ENCODE measurements at regions not wholly inside any gene's neighbourhood (a gene's known extent, or its start where the extent isn't known, plus 50 kb on each side); places are given as distances from the start of the nearest gene placed in this dataset.

- no peak overlapping the region for H3K4me3 ChIP-seq (ENCODE audit: low read depth, low read length)
- TF ChIP-seq, protein P1, sequence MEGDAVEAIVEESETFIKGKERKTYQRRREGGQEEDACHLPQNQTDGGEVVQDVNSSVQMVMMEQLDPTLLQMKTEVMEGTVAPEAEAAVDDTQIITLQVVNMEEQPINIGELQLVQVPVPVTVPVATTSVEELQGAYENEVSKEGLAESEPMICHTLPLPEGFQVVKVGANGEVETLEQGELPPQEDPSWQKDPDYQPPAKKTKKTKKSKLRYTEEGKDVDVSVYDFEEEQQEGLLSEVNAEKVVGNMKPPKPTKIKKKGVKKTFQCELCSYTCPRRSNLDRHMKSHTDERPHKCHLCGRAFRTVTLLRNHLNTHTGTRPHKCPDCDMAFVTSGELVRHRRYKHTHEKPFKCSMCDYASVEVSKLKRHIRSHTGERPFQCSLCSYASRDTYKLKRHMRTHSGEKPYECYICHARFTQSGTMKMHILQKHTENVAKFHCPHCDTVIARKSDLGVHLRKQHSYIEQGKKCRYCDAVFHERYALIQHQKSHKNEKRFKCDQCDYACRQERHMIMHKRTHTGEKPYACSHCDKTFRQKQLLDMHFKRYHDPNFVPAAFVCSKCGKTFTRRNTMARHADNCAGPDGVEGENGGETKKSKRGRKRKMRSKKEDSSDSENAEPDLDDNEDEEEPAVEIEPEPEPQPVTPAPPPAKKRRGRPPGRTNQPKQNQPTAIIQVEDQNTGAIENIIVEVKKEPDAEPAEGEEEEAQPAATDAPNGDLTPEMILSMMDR (IDR thresholded peaks at IDR 0.05; ENCODE audit: low read depth, low read length), result no peak
These were observed 114.8 kb downstream of the RDH14 start for GRCh38 chr2:18445433-18446320.

DNA sequence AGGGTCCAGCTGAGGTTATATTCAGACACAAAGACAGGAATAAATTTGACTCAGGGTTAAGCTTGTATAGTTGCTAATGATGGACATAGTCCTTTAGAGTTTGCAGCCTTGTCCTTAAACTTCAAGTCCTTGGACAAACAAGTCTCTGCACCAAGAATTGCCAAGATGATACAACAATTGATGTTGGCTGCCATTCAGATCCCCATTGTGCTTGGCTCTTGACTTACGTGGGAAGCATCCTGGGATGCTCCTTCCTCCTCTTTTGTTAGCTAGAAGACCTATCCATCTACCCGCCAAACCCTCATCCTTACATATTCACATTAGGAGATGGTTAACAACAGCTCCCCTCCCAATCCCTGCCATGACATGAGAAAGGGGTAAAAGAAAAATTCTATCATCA is 115.6 kb downstream of the RDH14 start:
- TF ChIP-seq, protein P1 (IDR thresholded peaks at IDR 0.05; ENCODE audit: low read depth, low read length), result no peak
- H3K4me3 ChIP-seq (ENCODE audit: low read depth, low read length), result no peak overlapping the region

DNA sequence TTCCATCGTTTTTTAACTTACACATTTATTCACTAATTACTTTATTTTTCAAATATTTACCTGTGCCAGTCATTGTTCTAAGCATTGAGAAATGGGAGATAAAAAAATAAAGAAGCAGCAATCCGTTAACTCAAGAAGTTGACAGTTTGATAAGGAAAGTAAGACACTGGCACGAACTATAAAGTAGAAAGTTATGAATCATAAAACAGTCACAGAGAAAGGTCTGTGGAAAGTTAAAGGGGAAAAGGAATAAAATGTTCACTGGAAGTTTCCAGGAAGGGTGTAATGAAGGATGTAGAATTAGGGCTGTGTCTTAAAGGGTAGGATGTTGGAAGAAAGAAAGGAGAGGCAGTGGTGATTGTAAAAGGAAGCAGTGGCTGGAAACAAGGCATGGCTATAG is 118.9 kb downstream of the RDH14 start:
- TF ChIP-seq, protein P1 (IDR thresholded peaks at IDR 0.05; ENCODE audit: low read depth, low read length), result no peak
- H3K4me3 ChIP-seq (ENCODE audit: low read depth, low read length), result no peak overlapping the region

GRCh38 chr2:18440777-18441176 is 119.7 kb downstream of the RDH14 start:
- TF ChIP-seq, protein P1 (IDR thresholded peaks at IDR 0.05; ENCODE audit: low read depth, low read length), result no peak
- no peak overlapping the region for H3K4me3 ChIP-seq (ENCODE audit: low read depth, low read length)

DNA sequence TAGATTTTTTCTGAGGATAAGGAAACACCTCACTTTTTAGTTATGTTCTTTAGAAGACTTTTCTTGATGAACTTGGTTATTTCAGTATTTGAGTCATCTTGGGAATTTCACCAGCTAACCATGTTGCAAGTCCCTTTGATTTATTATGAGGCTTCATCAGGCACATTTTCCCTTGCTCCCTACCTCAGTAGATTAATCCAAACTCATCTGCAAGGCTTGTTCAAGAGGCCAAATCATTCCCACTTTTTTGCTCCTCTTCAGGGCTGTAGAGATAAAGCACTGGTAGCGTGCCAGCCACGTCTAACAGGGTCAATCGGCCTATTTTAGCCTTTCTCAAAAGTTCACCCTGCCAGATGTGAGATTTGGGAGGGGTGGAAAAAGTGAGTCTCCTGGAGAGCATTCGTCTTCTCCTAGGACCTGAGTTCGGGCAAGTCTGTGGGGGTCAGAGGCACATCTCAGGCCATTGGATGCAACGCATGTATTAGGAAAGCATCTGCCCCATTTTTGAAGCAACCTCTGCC is 120.3 kb downstream of the RDH14 start:
- TF ChIP-seq, protein P1 (IDR thresholded peaks at IDR 0.05; ENCODE audit: low read depth, low read length), result no peak
- H3K4me3 ChIP-seq (ENCODE audit: low read depth, low read length), result no peak overlapping the region

- no peak overlapping the region for H3K4me3 ChIP-seq (ENCODE audit: low read depth, low read length)
- TF ChIP-seq, protein P1 (IDR thresholded peaks at IDR 0.05; ENCODE audit: low read depth, low read length), result no peak
These were observed 120.7 kb downstream of the RDH14 start for GRCh38 chr2:18439716-18440115.

GRCh38 chr2:18437909-18438308 is 122.5 kb downstream of the RDH14 start:
- H3K4me3 ChIP-seq (ENCODE audit: low read depth, low read length), result no peak overlapping the region

More at GRCh38 chr2:18437909-18438308, 122.5 kb downstream of the RDH14 start:
- TF ChIP-seq, protein P1 (IDR thresholded peaks at IDR 0.05; ENCODE audit: low read depth, low read length), result no peak
